CD4-positive, alpha-beta T cell (primary cell): ENCODE measurements at regions not wholly inside any gene's neighbourhood (a gene's known extent, or its start where the extent isn't known, plus 50 kb on each side); places are given as distances from the start of the nearest gene placed in this dataset.

Source experiments
- ATAC-seq: fragments of 200-7000 bp; cut with Tn5 transposase; one replicate; pipeline ENCODE4 v1.10.0; 2022; ENCODE audit warnings: mild to moderate bottlenecking; ENCODE audit not compliant: poor library complexity
- CTCF ChIA-PET: fragments of 350-600 bp; sonication (Branson Sonifier 250); formaldehyde crosslinking; loops from one replicate; lab custom pipeline; 2021; ENCODE audit warnings: antibody characterized with exemption, inconsistent platforms; lab: Charles Lee
- POLR2A ChIA-PET: fragments of 350-600 bp; sonication (Branson Sonifier 250); formaldehyde crosslinking; loops from one replicate; lab custom pipeline; 2021; ENCODE audit warnings: antibody characterized with exemption, inconsistent platforms; lab: Charles Lee
- DNase-seq, 14 experiments: peaks; one replicate each; pipeline ENCODE4 v3.0.0-alpha.2; 2013 to 2020; ENCODE audit warnings: mixed read lengths in 2 of 14
- H3K27ac ChIP-seq, 2 donors: one replicate each; pipeline versions ENCODE4 v1.5.1 to v1.7.0; 2013; ENCODE audit warnings: low read length in 2 of 2, low read depth in 1 of 2, mild to moderate bottlenecking in 1 of 2
- H3K27me3 ChIP-seq, 2 experiments: 1 replicate in 1 of 2; 2 replicates in 1 of 2; pipeline versions ENCODE4 v1.6.1 to v1.7.0; 2013; ENCODE audit warnings: low read length in 2 of 2, control low read depth in 1 of 2, mild to moderate bottlenecking in 1 of 2, moderate library complexity in 1 of 2; ENCODE audit not compliant: insufficient read depth in 2 of 2, control insufficient read depth in 1 of 2
- H3K36me3 ChIP-seq: one replicate; pipeline ENCODE4 v1.6.1; 2013; ENCODE audit warnings: low read length, control low read depth; ENCODE audit not compliant: insufficient read depth
- H3K4me1 ChIP-seq: one replicate; pipeline ENCODE4 v1.6.1; 2013; ENCODE audit warnings: low read length, control low read depth; ENCODE audit not compliant: insufficient read depth
- H3K4me3 ChIP-seq: one replicate; pipeline ENCODE4 v1.5.1; 2013; ENCODE audit warnings: mild to moderate bottlenecking, low read length, moderate library complexity
- H3K9me3 ChIP-seq, 2 experiments: 1 replicate in 1 of 2; 2 replicates in 1 of 2; pipeline versions ENCODE4 v1.6.1 to v1.7.0; 2013; ENCODE audit warnings: low read length in 2 of 2, mild to moderate bottlenecking in 2 of 2, control low read depth in 1 of 2, moderate library complexity in 1 of 2; ENCODE audit not compliant: control insufficient read depth in 1 of 2, insufficient read depth in 1 of 2
- H3K27ac Mint-ChIP-seq: one replicate; pipeline ENCODE4 v1.8.0; 2020; ENCODE audit warnings: mixed read lengths
- H3K27me3 Mint-ChIP-seq: one replicate; pipeline ENCODE4 v1.8.0; 2021; ENCODE audit warnings: mixed read lengths
- H3K36me3 Mint-ChIP-seq: one replicate; pipeline ENCODE4 v1.8.0; 2021; ENCODE audit warnings: low read depth, mixed read lengths
- H3K4me1 Mint-ChIP-seq: one replicate; pipeline ENCODE4 v1.8.0; 2021; ENCODE audit warnings: low read depth, mixed read lengths
- H3K4me3 Mint-ChIP-seq: one replicate; pipeline ENCODE4 v1.8.0; 2020; ENCODE audit warnings: mild to moderate bottlenecking, mixed read lengths
- H3K9me3 Mint-ChIP-seq: one replicate; pipeline ENCODE4 v1.8.0; 2020; ENCODE audit warnings: mixed read lengths
- intact Hi-C, 2 experiments: fragments of 100-400 bp; cut with DNase I in 1 of 2; cut with micrococcal nuclease in 1 of 2; formaldehyde crosslinking; loops; one replicate each; pipeline versions ENCODE4 v1.15.1 to v1.9.0; 2023 to 2025; cut with DNase I, micrococcal nuclease
- TF ChIP-seq, protein P1 (sequence below): fragments of 200-600 bp; IDR thresholded peaks from one replicate; pipeline ENCODE4 v1.8.0; 2022; ENCODE audit warnings: antibody characterized with exemption, mild to moderate bottlenecking

DNA sequence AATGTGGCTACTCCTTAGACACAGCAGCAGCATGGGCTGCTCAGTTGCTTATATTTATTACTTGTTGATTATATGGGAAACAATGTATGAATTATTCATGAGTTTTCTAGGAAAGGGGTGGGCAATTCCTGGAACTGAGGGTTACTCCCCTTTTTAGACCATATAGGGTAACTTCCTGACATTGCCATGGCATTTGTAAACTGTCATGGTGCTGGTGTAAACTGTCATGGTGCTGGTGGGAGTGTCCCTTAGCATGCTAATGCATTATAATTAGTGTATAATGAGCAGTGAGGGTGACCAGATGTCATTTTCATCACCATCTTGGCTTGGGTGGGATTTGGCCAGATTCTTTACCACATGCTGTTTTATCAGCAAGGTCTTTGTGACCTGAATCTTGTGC is 734.6 kb upstream of the PTPRD start:
- no peak for ATAC-seq
- POLR2A ChIA-PET = no interaction called here
- Histone ChIP-seq H3K36me3 (no peaks in the 10 kb centered on the region), H3K27ac (no peak overlapping the region), H3K27me3 (no peaks in the 10 kb centered on the region), H3K9me3 (peaks cover 0 to 13% of the 10 kb centered on the region in 2 experiments), H3K4me3 (no peak overlapping the region), H3K4me1 (no peaks in the 10 kb centered on the region)
- TF ChIP-seq, protein P1, sequence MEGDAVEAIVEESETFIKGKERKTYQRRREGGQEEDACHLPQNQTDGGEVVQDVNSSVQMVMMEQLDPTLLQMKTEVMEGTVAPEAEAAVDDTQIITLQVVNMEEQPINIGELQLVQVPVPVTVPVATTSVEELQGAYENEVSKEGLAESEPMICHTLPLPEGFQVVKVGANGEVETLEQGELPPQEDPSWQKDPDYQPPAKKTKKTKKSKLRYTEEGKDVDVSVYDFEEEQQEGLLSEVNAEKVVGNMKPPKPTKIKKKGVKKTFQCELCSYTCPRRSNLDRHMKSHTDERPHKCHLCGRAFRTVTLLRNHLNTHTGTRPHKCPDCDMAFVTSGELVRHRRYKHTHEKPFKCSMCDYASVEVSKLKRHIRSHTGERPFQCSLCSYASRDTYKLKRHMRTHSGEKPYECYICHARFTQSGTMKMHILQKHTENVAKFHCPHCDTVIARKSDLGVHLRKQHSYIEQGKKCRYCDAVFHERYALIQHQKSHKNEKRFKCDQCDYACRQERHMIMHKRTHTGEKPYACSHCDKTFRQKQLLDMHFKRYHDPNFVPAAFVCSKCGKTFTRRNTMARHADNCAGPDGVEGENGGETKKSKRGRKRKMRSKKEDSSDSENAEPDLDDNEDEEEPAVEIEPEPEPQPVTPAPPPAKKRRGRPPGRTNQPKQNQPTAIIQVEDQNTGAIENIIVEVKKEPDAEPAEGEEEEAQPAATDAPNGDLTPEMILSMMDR = no peak
- Mint-ChIP-seq H3K27ac (no peak overlapping the region), H3K27me3 (no peaks in the 10 kb centered on the region), H3K4me3 (no peak overlapping the region), H3K9me3 (peaks cover 11% of the 10 kb centered on the region), H3K36me3 (no peaks in the 10 kb centered on the region), H3K4me1 (no peaks in the 10 kb centered on the region)
- no peak for DNase-seq
- CTCF ChIA-PET = no interaction called here
- intact Hi-C loops = no loop called here

DNA sequence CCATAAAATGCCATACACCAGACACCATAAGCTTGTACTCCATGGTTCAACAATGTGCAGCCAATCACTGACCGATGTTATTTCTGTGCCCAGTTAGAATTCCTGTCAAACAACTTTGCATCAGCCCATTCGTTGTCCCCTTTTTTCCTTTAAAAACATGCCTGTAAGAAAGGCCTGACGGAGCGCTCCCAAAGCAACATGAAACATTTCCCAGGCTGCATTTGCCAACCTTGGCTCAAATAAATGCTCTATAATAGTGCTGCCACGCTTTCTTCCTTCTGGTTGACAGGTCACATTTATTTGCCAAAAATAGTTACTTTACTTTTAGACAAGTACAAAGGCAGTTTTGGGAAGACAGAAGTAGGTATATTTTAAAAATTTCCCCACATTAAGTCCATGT is 735.6 kb upstream of the PTPRD start:
- POLR2A ChIA-PET = no interaction called here
- DNase-seq (no peak), ATAC-seq (no peak)
- intact Hi-C loops = no loop called here
- no peak overlapping the region for H3K4me3 ChIP-seq
- H3K9me3 ChIP-seq = peaks cover 0 to 13% of the 10 kb centered on the region in 2 experiments
- H3K4me1 ChIP-seq = no peaks in the 10 kb centered on the region
- TF ChIP-seq, protein P1 = no peak
- Mint-ChIP-seq H3K4me3 (no peak overlapping the region), H3K36me3 (no peaks in the 10 kb centered on the region), H3K4me1 (no peaks in the 10 kb centered on the region), H3K9me3 (peaks cover 11% of the 10 kb centered on the region), H3K27ac (no peak overlapping the region), H3K27me3 (no peaks in the 10 kb centered on the region)
- no peaks in the 10 kb centered on the region for H3K27me3 ChIP-seq
- CTCF ChIA-PET = no interaction called here
- H3K36me3 ChIP-seq = no peaks in the 10 kb centered on the region
- no peak overlapping the region for H3K27ac ChIP-seq

GRCh38 chr9:11349187-11349586 is 736.4 kb upstream of the PTPRD start:
- peaks cover 0 to 13% of the 10 kb centered on the region in 2 experiments for H3K9me3 ChIP-seq
- Mint-ChIP-seq H3K9me3 (peaks cover 16% of the 10 kb centered on the region), H3K36me3 (no peaks in the 10 kb centered on the region), H3K4me1 (no peaks in the 10 kb centered on the region), H3K27me3 (no peaks in the 10 kb centered on the region), H3K4me3 (no peak overlapping the region), H3K27ac (no peak overlapping the region)
- intact Hi-C loops = no loop called here
- TF ChIP-seq, protein P1 = no peak
- no peaks in the 10 kb centered on the region for H3K36me3 ChIP-seq
- H3K27ac ChIP-seq = no peak overlapping the region
- H3K4me1 ChIP-seq = no peaks in the 10 kb centered on the region
- no peaks in the 10 kb centered on the region for H3K27me3 ChIP-seq
- no peak for ATAC-seq
- ChIA-PET CTCF (no interaction called here), POLR2A (no interaction called here)
- no peak for DNase-seq
- H3K4me3 ChIP-seq = no peak overlapping the region
